Hepatocyte (in vitro differentiated cells): ENCODE measurements at regions not wholly inside any gene's neighbourhood (a gene's known extent, or its start where the extent isn't known, plus 50 kb on each side); places are given as distances from the start of the nearest gene placed in this dataset.

Source experiments
- DNase-seq: peaks from one replicate; pipeline ENCODE4 v3.0.0-alpha.2; 2016; ENCODE audit warnings: low spot score
- H2AFZ ChIP-seq: fragments of 200-600 bp; sonication (generic); 2 replicates; pipeline ENCODE4 v1.6.0; 2016; ENCODE audit warnings: antibody characterized with exemption, mild to moderate bottlenecking
- H3K27ac ChIP-seq: fragments of 200-600 bp; sonication (generic); 2 replicates; pipeline ENCODE4 v1.5.1; 2016; ENCODE audit warnings: mild to moderate bottlenecking
- H3K27me3 ChIP-seq: fragments of 200-600 bp; sonication (generic); 2 replicates; pipeline ENCODE4 v1.6.1; 2016
- H3K36me3 ChIP-seq: fragments of 200-600 bp; sonication (generic); replicated peaks from 2 replicates; pipeline ENCODE4 v1.5.1; 2016; ENCODE audit warnings: low read depth; ENCODE audit not compliant: insufficient read depth
- H3K4me1 ChIP-seq: fragments of 200-600 bp; sonication (generic); 2 replicates; pipeline ENCODE4 v1.5.1; 2016; ENCODE audit warnings: mild to moderate bottlenecking, moderate library complexity; ENCODE audit not compliant: insufficient read depth
- H3K4me2 ChIP-seq: fragments of 200-600 bp; sonication (generic); 2 replicates; pipeline ENCODE4 v1.6.0; 2016
- H3K4me3 ChIP-seq: fragments of 200-600 bp; sonication (generic); 2 replicates; pipeline ENCODE4 v1.5.1; 2016; ENCODE audit warnings: mild to moderate bottlenecking
- H3K79me2 ChIP-seq: fragments of 200-600 bp; sonication (generic); 2 replicates; pipeline ENCODE4 v1.6.0; 2017; ENCODE audit warnings: mild to moderate bottlenecking
- H3K9me2 ChIP-seq: fragments of 200-600 bp; sonication (generic); replicated peaks from 2 replicates; pipeline ENCODE4 v1.6.0; 2017; ENCODE audit warnings: mild to moderate bottlenecking; ENCODE audit not compliant: insufficient read depth
- H3K9me3 ChIP-seq: fragments of 200-600 bp; sonication (generic); 2 replicates; pipeline ENCODE4 v1.5.1; 2016; ENCODE audit warnings: low read depth, mild to moderate bottlenecking
- H4K20me1 ChIP-seq: fragments of 200-600 bp; sonication (generic); 2 replicates; pipeline ENCODE4 v1.6.0; 2016; ENCODE audit warnings: mild to moderate bottlenecking; ENCODE audit not compliant: insufficient read depth, poor library complexity, severe bottlenecking
- CTCF ChIP-seq: fragments of 200-600 bp; sonication (generic); IDR thresholded peaks from 2 replicates; pipeline ENCODE4 v1.5.1; 2016; ENCODE audit warnings: antibody characterized with exemption, mild to moderate bottlenecking; ENCODE audit not compliant: poor library complexity
- EZH2 ChIP-seq: fragments of 200-600 bp; sonication (generic); IDR thresholded peaks from 2 replicates; pipeline ENCODE4 v1.6.1; 2016; ENCODE audit warnings: antibody characterized with exemption, mild to moderate bottlenecking, borderline replicate concordance
- EZH2phosphoT487 ChIP-seq: fragments of 200-600 bp; sonication (generic); IDR thresholded peaks from one replicate; pipeline ENCODE4 v1.6.1; 2018; ENCODE audit warnings: antibody characterized with exemption, mild to moderate bottlenecking, low read depth, moderate library complexity; ENCODE audit not compliant: unreplicated experiment, severe bottlenecking
- WGBS: methylation state at CpG from one replicate; pipeline ENCODE4 v1.1.6; 2016; ENCODE audit warnings: low lambda C conversion rate; ENCODE audit errors: missing lambda C conversion rate; 5-methylcytosine and 5-hydroxymethylcytosine counted together

GRCh38 chr11:116061322-116061721 lies 557.1 kb upstream of the CADM1 start:
- Histone ChIP-seq H3K4me1 (peaks cover 10% of the 10 kb centered on the region), H3K79me2 (no peaks in the 10 kb centered on the region)

GRCh38 chr11:116059919-116060318 lies 555.7 kb upstream of the CADM1 start:
- Histone ChIP-seq H3K27ac (no peak overlapping the region), H3K4me3 (no peak overlapping the region), H3K79me2 (no peaks in the 10 kb centered on the region), H3K36me3 (no peaks in the 10 kb centered on the region), H4K20me1 (no peaks in the 10 kb centered on the region), H3K9me3 (no peaks in the 10 kb centered on the region), H3K4me2 (no peak overlapping the region), H3K27me3 (peaks cover 13% of the 10 kb centered on the region), H3K4me1 (peaks cover 10% of the 10 kb centered on the region), H2AFZ (no peak overlapping the region), H3K9me2 (no peaks in the 10 kb centered on the region)
- 57% methylated on average over 2 of the region's 2 CpGs for WGBS
- TF ChIP-seq CTCF (no peak), EZH2phosphoT487 (no peak), EZH2 (no peak)
- no peak for DNase-seq

More at GRCh38 chr11:116061322-116061721, 557.1 kb upstream of the CADM1 start:
- Histone ChIP-seq H4K20me1 (no peaks in the 10 kb centered on the region), H3K4me3 (no peak overlapping the region), H2AFZ (no peak overlapping the region), H3K27me3 (peaks cover under 1% of the 10 kb centered on the region), H3K4me2 (no peak overlapping the region), H3K9me3 (no peaks in the 10 kb centered on the region), H3K9me2 (no peaks in the 10 kb centered on the region), H3K36me3 (no peaks in the 10 kb centered on the region), H3K27ac (no peak overlapping the region)
- no peak for TF ChIP-seq CTCF
- DNase-seq, result no peak
- WGBS, result 94% methylated on average over 4 of the region's 4 CpGs

- Histone ChIP-seq H3K4me1 (no peaks in the 10 kb centered on the region), H3K4me2 (no peak overlapping the region), H3K4me3 (no peak overlapping the region), H2AFZ (no peak overlapping the region), H3K36me3 (no peaks in the 10 kb centered on the region), H3K79me2 (no peaks in the 10 kb centered on the region), H4K20me1 (no peaks in the 10 kb centered on the region), H3K27me3 (peaks cover 39% of the 10 kb centered on the region), H3K9me3 (no peaks in the 10 kb centered on the region), H3K9me2 (no peaks in the 10 kb centered on the region), H3K27ac (no peak overlapping the region)
- WGBS, result 69% methylated on average over 3 of the region's 3 CpGs
- no peak for DNase-seq
- TF ChIP-seq EZH2phosphoT487 (no peak), CTCF (no peak), EZH2 (no peak)
Measured at GRCh38 chr11:116057000-116057399, 552.8 kb upstream of the CADM1 start.

GRCh38 chr11:116055064-116055463 lies 550.8 kb upstream of the CADM1 start:
- Histone ChIP-seq H4K20me1 (no peaks in the 10 kb centered on the region), H3K9me3 (no peaks in the 10 kb centered on the region), H3K4me3 (no peak overlapping the region), H3K4me2 (no peak overlapping the region), H3K36me3 (no peaks in the 10 kb centered on the region), H2AFZ (no peak overlapping the region), H3K4me1 (no peaks in the 10 kb centered on the region), H3K27ac (no peak overlapping the region), H3K79me2 (no peaks in the 10 kb centered on the region), H3K27me3 (peaks cover 42% of the 10 kb centered on the region), H3K9me2 (no peaks in the 10 kb centered on the region)
- TF ChIP-seq EZH2phosphoT487 (no peak), EZH2 (no peak), CTCF (no peak)
- 90% methylated on average over 2 of the region's 2 CpGs for WGBS
- DNase-seq, result no peak
